Gastroesophageal sphincter (tissue), 4 donors: ENCODE measurements at regions not wholly inside any gene's neighbourhood (a gene's known extent, or its start where the extent isn't known, plus 50 kb on each side); places are given as distances from the start of the nearest gene placed in this dataset.

ENCODE experiments used
- ATAC-seq: fragments of 150-250 bp; one replicate; pipeline ENCODE4 v1.9.1; 2016; ENCODE audit warnings: mild to moderate bottlenecking, moderate library complexity
- H3K27ac ChIP-seq, 4 donors: fragments of 200-600 bp; sonication (generic) in 3 of 4; 1 replicate in 3 of 4; 2 replicates in 1 of 4; pipeline ENCODE4 v1.5.1; 2016 to 2019
- H3K27me3 ChIP-seq: fragments of 200-600 bp; sonication (generic); one replicate; pipeline ENCODE4 v1.5.1; 2019
- H3K36me3 ChIP-seq, 2 donors: fragments of 200-600 bp; sonication (generic); one replicate each; pipeline ENCODE4 v1.5.1; 2019; ENCODE audit warnings: control low read depth in 1 of 2
- H3K4me1 ChIP-seq, 3 donors: fragments of 200-600 bp; sonication (generic); 1 replicate in 2 of 3; 2 replicates in 1 of 3; pipeline ENCODE4 v1.5.1; 2016 to 2019; ENCODE audit warnings: control low read depth in 2 of 3
- H3K4me3 ChIP-seq, 2 donors: fragments of 200-600 bp; sonication (generic); one replicate each; pipeline ENCODE4 v1.5.1; 2019; ENCODE audit warnings: mild to moderate bottlenecking in 1 of 2, moderate library complexity in 1 of 2
- H3K9me3 ChIP-seq, 3 donors: fragments of 200-600 bp; sonication (generic); one replicate each; pipeline ENCODE4 v1.5.1; 2017 to 2019; ENCODE audit warnings: control low read depth in 2 of 3
- EP300 ChIP-seq: sonication (generic); formaldehyde crosslinking; IDR thresholded peaks from one replicate; pipeline ENCODE4 v1.6.1; 2017; ENCODE audit warnings: antibody characterized with exemption, mild to moderate bottlenecking
- POLR2A ChIP-seq, 2 donors: fragments of 450-650 bp; IDR thresholded peaks; one replicate each; pipeline ENCODE4 v1.6.1; 2017; ENCODE audit warnings: antibody characterized with exemption in 2 of 2, mild to moderate bottlenecking in 2 of 2, moderate library complexity in 1 of 2
- POLR2AphosphoS5 ChIP-seq: sonication (generic); formaldehyde crosslinking; IDR thresholded peaks from one replicate; pipeline ENCODE4 v1.6.1; 2017; ENCODE audit warnings: antibody characterized with exemption
- WGBS, 2 donors: methylation state at CpG; one replicate each; pipeline ENCODE4 v1.1.5; 2018; ENCODE audit warnings: low coverage in 1 of 2; 5-methylcytosine and 5-hydroxymethylcytosine counted together
- TF ChIP-seq, protein P1 (sequence below), 4 experiments: fragments of 200-600 bp in 2 of 4; fragments of 450-650 bp in 2 of 4; sonication (generic) in 1 of 4; IDR thresholded peaks; one replicate each; pipeline ENCODE4 v1.5.1; 2017 to 2019; ENCODE audit warnings: antibody characterized with exemption in 4 of 4, mild to moderate bottlenecking in 2 of 4, moderate library complexity in 2 of 4

DNA sequence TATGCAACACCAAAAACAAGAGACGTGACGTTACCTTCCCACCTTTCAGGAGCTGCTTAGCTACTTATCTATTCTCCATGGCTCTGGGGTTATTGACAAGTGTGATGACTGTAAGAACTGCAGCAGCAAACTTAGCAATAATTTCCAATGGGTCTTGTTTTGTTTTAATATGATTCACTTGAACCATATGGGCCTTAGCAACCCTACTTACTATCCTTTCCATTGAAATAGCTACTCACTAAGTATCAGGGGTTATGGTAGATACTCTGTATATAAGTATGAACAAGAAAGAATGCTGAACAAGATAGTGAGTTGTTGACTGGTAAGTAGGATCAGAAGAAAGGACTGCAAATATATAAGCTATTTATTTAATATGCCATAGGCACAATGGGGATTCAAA is 69.3 kb upstream of the BBX start:
- Histone ChIP-seq H3K4me1 (no peaks in the 10 kb centered on the region), H3K4me3 (no peak overlapping the region), H3K9me3 (no peaks in the 10 kb centered on the region), H3K27me3 (no peaks in the 10 kb centered on the region), H3K27ac (no peak overlapping the region), H3K36me3 (no peaks in the 10 kb centered on the region)
- TF ChIP-seq POLR2AphosphoS5: no peak
- TF ChIP-seq EP300: no peak
- no peak for ATAC-seq
- 91 to 95% methylated on average over 2 of the region's 2 CpGs for WGBS, 2 donors

DNA sequence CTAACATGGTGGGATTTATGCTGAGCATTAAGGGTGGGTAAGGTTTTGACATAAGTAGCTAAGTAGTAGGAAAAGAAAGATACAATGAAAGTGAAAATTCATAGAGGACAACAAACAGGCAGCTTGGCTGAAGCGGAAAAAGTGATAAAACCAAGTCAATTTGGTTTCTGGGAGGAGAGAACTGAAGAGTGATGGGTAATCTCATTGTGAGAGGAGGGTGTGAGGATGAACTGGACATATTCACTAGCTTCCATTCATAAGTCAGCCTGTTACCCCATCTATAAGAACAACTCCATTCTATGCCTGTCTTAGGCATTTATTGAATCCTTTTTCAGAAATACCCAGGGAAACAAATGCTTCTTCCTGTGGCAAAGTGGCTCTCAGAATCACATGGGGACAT is 67.1 kb upstream of the BBX start:
- no peaks in the 10 kb centered on the region for H3K9me3 ChIP-seq
- no peak for ATAC-seq
- no peaks in the 10 kb centered on the region for H3K27me3 ChIP-seq
- TF ChIP-seq, protein P1, sequence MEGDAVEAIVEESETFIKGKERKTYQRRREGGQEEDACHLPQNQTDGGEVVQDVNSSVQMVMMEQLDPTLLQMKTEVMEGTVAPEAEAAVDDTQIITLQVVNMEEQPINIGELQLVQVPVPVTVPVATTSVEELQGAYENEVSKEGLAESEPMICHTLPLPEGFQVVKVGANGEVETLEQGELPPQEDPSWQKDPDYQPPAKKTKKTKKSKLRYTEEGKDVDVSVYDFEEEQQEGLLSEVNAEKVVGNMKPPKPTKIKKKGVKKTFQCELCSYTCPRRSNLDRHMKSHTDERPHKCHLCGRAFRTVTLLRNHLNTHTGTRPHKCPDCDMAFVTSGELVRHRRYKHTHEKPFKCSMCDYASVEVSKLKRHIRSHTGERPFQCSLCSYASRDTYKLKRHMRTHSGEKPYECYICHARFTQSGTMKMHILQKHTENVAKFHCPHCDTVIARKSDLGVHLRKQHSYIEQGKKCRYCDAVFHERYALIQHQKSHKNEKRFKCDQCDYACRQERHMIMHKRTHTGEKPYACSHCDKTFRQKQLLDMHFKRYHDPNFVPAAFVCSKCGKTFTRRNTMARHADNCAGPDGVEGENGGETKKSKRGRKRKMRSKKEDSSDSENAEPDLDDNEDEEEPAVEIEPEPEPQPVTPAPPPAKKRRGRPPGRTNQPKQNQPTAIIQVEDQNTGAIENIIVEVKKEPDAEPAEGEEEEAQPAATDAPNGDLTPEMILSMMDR (IDR thresholded peaks at IDR 0.05): no peak
- TF ChIP-seq POLR2A (IDR thresholded peaks at IDR 0.05) (no peak), POLR2AphosphoS5 (no peak), EP300 (no peak)
- WGBS, 2 donors: 71 to 100% methylated on average over 1 of the region's 1 CpG
- H3K27ac ChIP-seq: no peak overlapping the region
- H3K4me1 ChIP-seq: no peaks in the 10 kb centered on the region
- H3K4me3 ChIP-seq: no peak overlapping the region
- no peaks in the 10 kb centered on the region for H3K36me3 ChIP-seq

DNA sequence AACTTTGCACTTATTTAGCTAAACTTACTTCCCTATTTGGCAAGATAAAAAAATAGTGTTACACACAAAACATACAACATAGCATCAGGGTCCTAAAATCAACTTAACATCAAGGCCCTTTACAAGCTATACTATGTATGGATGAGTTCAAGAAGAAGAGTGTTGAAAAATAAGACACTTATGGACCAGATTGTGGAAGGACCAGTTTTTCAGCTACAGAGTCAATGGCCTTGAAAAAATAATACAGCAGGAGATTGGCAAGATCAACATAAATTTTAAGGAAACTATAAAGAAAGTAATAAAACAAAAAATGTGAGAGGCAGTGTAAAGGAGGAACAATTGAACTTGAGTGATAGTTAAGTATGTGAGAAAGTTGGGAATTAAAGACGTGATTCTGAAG is 66.3 kb upstream of the BBX start:
- no peak overlapping the region for H3K27ac ChIP-seq

DNA sequence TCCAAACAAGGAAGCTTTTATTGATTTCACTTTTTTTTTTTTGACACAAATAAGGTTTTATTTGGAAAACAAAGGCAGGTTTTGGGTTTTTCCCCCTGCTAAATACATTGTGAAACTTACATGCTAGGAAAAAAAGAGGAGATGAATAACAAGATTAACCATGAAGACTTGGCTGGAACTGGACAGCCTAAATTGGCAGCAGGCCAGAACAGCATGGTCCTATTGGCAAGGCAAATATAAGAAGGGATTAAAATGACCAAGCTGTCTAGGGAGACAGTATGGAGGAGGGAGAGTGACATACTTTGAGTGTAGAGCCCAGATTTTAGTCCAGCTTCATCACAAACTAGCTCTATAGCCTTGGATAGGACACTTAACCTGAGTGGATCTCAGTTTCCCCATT is 63.9 kb upstream of the BBX start:
- Histone ChIP-seq H3K27ac (no peak overlapping the region), H3K9me3 (no peaks in the 10 kb centered on the region), H3K4me3 (no peak overlapping the region), H3K36me3 (no peaks in the 10 kb centered on the region), H3K4me1 (no peaks in the 10 kb centered on the region), H3K27me3 (no peaks in the 10 kb centered on the region)
- TF ChIP-seq POLR2AphosphoS5: no peak
- TF ChIP-seq POLR2A (IDR thresholded peaks at IDR 0.05): no peak
- TF ChIP-seq, protein P1 (IDR thresholded peaks at IDR 0.05): no peak
- no peak for TF ChIP-seq EP300
- ATAC-seq: no peak

More for the DNA sequence above, 66.3 kb upstream of the BBX start:
- H3K4me3 ChIP-seq: no peak overlapping the region
- TF ChIP-seq, protein P1 (IDR thresholded peaks at IDR 0.05): no peak
- no peak for TF ChIP-seq POLR2AphosphoS5
- no peak for ATAC-seq
- H3K4me1 ChIP-seq: no peaks in the 10 kb centered on the region
- no peaks in the 10 kb centered on the region for H3K9me3 ChIP-seq
- H3K36me3 ChIP-seq: no peaks in the 10 kb centered on the region
- H3K27me3 ChIP-seq: no peaks in the 10 kb centered on the region
- WGBS, 2 donors: 78% methylated on average over 1 of the region's 1 CpG; no CpG with 5 or more reads in 1 of the 2 donors

DNA sequence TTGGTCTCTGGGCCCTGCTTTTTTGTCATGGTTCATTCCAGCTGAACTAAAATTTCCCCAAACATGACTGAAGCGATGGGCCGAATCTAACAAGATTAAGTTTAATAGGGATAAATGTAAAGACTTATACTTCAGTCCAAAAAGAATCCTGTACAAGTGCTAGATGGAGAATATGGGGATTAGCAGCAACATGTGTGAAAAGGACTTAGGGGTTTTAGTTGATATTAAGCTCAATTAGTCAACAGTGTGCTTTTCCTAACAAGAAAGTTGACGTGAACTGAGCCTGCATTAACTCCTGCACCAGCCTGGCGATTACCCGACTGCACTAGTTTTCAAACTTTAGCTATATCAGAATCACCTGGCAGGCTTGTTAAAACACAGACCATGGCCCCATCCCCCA is 61.0 kb upstream of the BBX start:
- WGBS, 2 donors: 83 to 89% methylated on average over 5 of the region's 5 CpGs
- H3K27me3 ChIP-seq: no peaks in the 10 kb centered on the region
- TF ChIP-seq EP300 (no peak), POLR2AphosphoS5 (no peak), POLR2A (IDR thresholded peaks at IDR 0.05) (no peak)
- TF ChIP-seq, protein P1 (IDR thresholded peaks at IDR 0.05): no peak
- no peaks in the 10 kb centered on the region for H3K4me1 ChIP-seq
- H3K9me3 ChIP-seq: no peaks in the 10 kb centered on the region
- no peak overlapping the region for H3K4me3 ChIP-seq
- H3K27ac ChIP-seq: no peak overlapping the region
- ATAC-seq: no peak
- H3K36me3 ChIP-seq: no peaks in the 10 kb centered on the region

DNA sequence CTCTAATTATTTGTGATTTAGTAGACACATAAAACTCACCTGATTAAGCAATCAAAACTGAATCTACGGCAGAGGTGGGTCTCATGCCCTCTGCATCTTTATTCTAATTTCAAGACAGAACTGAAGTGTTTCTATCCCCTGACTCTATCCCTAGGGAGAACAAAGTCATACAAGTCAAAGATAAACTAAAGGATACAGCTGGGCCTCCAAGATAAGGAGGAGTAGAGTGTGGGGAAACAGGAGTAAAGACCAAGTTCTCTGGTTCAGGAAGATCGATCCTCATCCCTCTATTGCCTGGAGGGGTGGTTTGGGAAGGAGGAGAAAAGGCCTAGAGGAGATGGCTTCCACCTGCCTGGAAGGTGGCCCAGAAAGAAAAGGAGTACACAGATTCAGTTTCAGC is 58.7 kb upstream of the BBX start:
- H3K27ac ChIP-seq: no peak overlapping the region
- WGBS, 2 donors: 63% methylated on average over 1 to 2 of the region's 2 CpGs
- H3K36me3 ChIP-seq: no peaks in the 10 kb centered on the region
- H3K9me3 ChIP-seq: no peaks in the 10 kb centered on the region
- no peak overlapping the region for H3K4me3 ChIP-seq
- ATAC-seq: no peak
- no peaks in the 10 kb centered on the region for H3K27me3 ChIP-seq
- no peaks in the 10 kb centered on the region for H3K4me1 ChIP-seq
- TF ChIP-seq POLR2A (IDR thresholded peaks at IDR 0.05): no peak
